ENCODE measurements at regions not wholly inside any gene's neighbourhood (a gene's known extent, or its start where the extent isn't known, plus 50 kb on each side); places are given as distances from the start of the nearest gene placed in this dataset.

DNA sequence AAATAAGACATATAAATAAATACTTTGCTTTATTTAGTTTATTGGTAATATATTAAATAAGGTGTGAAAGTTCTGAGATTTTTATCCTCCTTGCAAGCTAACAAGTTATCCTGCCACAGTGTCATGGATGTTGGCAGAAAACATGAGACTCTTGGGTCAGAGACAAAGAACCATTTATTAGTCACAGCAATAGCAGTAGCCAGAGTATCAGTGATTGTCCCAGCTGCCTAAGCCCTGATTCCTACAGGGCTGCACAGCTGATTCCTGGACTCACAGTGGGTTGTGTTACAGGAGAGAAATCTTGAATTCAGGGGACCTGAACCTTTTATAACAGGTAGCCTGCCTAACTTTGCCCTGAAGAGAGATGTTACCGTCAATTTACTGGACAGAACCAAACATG lies 304.5 kb upstream of the ZNF608 start:
- ChIA-PET CTCF (interaction anchor here (0.6 to 1.6 kb wide), 2 partner anchors 13 to 15 kb away, joined by 3 read pairs; no protein-coding TSS in a partner anchor), RAD21 (ENCODE audit: unreplicated experiment) (no interaction called here), SMC1A (ENCODE audit: uncharacterized antibody, unreplicated experiment) (interaction anchor here (1.2 kb wide), 1 partner anchor 20 kb away, joined by 4 read pairs; no protein-coding TSS in a partner anchor), POLR2A (no interaction called here)
- H3K4me3 ChIP-seq: no peak overlapping the region
- DNase-seq (ENCODE audit: low read depth, low spot score) (no peak), ATAC-seq (no peak), FAIRE-seq (no peak)
- no peaks in the 10 kb centered on the region for H3K79me2 ChIP-seq (ENCODE audit: control insufficient read depth, insufficient read depth, low read length)
- no peaks in the 10 kb centered on the region for H3K9me3 ChIP-seq (replicated peaks; ENCODE audit: control insufficient read depth, insufficient read depth, low read length)
- no peaks in the 10 kb centered on the region for H4K20me1 ChIP-seq (ENCODE audit: control insufficient read depth, insufficient read depth)
- no peaks in the 10 kb centered on the region for H3K36me3 ChIP-seq (ENCODE audit: control insufficient read depth in 2 of 2, insufficient read depth in 2 of 2, low read length in 1 of 2)
- H3K27ac ChIP-seq (ENCODE audit: control insufficient read depth, insufficient read depth): no peak overlapping the region
- H3K9ac ChIP-seq (ENCODE audit: control insufficient read depth, insufficient read depth, low read length): no peak overlapping the region
- BruUV-seq (replicated peaks): no TSS peak
- H3K4me1 ChIP-seq (ENCODE audit: control insufficient read depth, insufficient read depth, low read length): no peaks in the 10 kb centered on the region
- no peaks in the 10 kb centered on the region for H3K27me3 ChIP-seq (replicated peaks in 1 of 2; ENCODE audit: control insufficient read depth in 2 of 2, insufficient read depth in 2 of 2, low read length in 1 of 2)
- TF ChIP-seq RBBP5 (conservative IDR thresholded peaks at IDR 0.05) (no peak), ASH2L (IDR thresholded peaks at IDR 0.05; ENCODE audit: borderline replicate concordance, low read depth) (no peak), HDAC2 (IDR thresholded peaks at IDR 0.05) (no peak), PML (IDR thresholded peaks at IDR 0.05; ENCODE audit: low read length) (no peak), JUND (IDR thresholded peaks at IDR 0.05; ENCODE audit: low read depth, low read length) (no peak), MXI1 (IDR thresholded peaks at IDR 0.05; ENCODE audit: low read depth, low read length) (no peak), FOXM1 (IDR thresholded peaks at IDR 0.05; ENCODE audit: low read depth, low read length) (no peak), CHD4 (IDR thresholded peaks at IDR 0.05) (no peak), NFIC (IDR thresholded peaks at IDR 0.05; ENCODE audit: low read depth, low read length) (no peak), STAT3 (IDR thresholded peaks at IDR 0.05; ENCODE audit: low read depth, low read length) (no peak), HDGF (IDR thresholded peaks at IDR 0.05) (no peak), NKRF (conservative IDR thresholded peaks at IDR 0.05) (no peak), EGR1 (IDR thresholded peaks at IDR 0.05; ENCODE audit: borderline replicate concordance in 1 of 2, low read depth in 2 of 2, low read length in 2 of 2) (no peak), KDM1A (IDR thresholded peaks at IDR 0.05; ENCODE audit: borderline replicate concordance) (no peak), NFYA (IDR thresholded peaks at IDR 0.05; ENCODE audit: borderline replicate concordance, low read depth, low read length) (no peak), ZNF207 (IDR thresholded peaks at IDR 0.05; ENCODE audit: borderline replicate concordance) (no peak), MYB (IDR thresholded peaks at IDR 0.05; ENCODE audit: borderline replicate concordance, low read depth, low read length) (no peak)
- H2AFZ ChIP-seq (ENCODE audit: control insufficient read depth, low read depth, low read length): no peak overlapping the region
- WGBS (ENCODE audit: insufficient coverage, insufficient replicate concordance, low lambda C conversion rate, missing lambda C conversion rate): 95% methylated on average over 1 of the region's 1 CpG
- intact Hi-C loops (cut with micrococcal nuclease; ENCODE audit: unreplicated experiment): no loop called here
- no peak overlapping the region for H3K4me2 ChIP-seq (ENCODE audit: control insufficient read depth, insufficient read depth)
- in situ Hi-C loops (cut with MboI): no loop called here

Measured in GM12878 (cell line).